B cell (primary cell): ENCODE measurements at regions not wholly inside any gene's neighbourhood (a gene's known extent, or its start where the extent isn't known, plus 50 kb on each side); places are given as distances from the start of the nearest gene placed in this dataset.

Experiments used
- EZH2 ChIP-seq: IDR thresholded peaks from 2 replicates; pipeline ENCODE4 v1.6.1; 2012; ENCODE audit warnings: borderline replicate concordance, low read depth, mild to moderate bottlenecking, moderate library complexity, low read length; ENCODE audit not compliant: insufficient read depth, poor library complexity, severe bottlenecking
- TF ChIP-seq, protein P1 (sequence below): fragments of 200-600 bp; IDR thresholded peaks from one replicate; pipeline ENCODE4 v1.8.0; 2022; ENCODE audit warnings: antibody characterized with exemption, mild to moderate bottlenecking

DNA sequence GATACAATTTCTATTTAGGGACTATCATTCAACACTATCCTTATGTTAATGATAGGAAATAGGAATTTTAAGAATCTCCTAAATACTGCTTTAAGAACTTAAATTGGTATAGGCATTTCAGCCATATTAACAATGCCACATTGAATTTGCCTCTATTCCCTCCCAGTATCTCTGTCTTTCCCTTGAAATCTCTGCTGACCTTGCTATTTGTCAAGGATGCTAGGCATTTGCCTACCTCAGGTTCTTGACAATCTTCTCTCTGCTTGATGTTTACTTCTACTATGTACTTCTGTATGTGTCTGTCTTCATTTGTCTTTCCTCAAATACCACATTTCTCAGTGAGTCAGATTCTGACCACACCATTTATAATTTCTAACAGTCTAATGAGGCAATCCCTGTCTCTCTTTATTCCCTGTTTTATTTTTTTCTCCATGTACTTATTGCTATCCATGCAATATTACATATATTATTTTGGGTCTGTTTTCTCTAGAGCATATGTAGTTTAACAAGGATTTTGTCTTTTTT is 1461.4 kb upstream of the CDH9 start:
- TF ChIP-seq, protein P1, sequence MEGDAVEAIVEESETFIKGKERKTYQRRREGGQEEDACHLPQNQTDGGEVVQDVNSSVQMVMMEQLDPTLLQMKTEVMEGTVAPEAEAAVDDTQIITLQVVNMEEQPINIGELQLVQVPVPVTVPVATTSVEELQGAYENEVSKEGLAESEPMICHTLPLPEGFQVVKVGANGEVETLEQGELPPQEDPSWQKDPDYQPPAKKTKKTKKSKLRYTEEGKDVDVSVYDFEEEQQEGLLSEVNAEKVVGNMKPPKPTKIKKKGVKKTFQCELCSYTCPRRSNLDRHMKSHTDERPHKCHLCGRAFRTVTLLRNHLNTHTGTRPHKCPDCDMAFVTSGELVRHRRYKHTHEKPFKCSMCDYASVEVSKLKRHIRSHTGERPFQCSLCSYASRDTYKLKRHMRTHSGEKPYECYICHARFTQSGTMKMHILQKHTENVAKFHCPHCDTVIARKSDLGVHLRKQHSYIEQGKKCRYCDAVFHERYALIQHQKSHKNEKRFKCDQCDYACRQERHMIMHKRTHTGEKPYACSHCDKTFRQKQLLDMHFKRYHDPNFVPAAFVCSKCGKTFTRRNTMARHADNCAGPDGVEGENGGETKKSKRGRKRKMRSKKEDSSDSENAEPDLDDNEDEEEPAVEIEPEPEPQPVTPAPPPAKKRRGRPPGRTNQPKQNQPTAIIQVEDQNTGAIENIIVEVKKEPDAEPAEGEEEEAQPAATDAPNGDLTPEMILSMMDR = no peak
- TF ChIP-seq EZH2 = no peak
